ENCODE measurements at regions not wholly inside any gene's neighbourhood (a gene's known extent, or its start where the extent isn't known, plus 50 kb on each side); places are given as distances from the start of the nearest gene placed in this dataset.

DNA sequence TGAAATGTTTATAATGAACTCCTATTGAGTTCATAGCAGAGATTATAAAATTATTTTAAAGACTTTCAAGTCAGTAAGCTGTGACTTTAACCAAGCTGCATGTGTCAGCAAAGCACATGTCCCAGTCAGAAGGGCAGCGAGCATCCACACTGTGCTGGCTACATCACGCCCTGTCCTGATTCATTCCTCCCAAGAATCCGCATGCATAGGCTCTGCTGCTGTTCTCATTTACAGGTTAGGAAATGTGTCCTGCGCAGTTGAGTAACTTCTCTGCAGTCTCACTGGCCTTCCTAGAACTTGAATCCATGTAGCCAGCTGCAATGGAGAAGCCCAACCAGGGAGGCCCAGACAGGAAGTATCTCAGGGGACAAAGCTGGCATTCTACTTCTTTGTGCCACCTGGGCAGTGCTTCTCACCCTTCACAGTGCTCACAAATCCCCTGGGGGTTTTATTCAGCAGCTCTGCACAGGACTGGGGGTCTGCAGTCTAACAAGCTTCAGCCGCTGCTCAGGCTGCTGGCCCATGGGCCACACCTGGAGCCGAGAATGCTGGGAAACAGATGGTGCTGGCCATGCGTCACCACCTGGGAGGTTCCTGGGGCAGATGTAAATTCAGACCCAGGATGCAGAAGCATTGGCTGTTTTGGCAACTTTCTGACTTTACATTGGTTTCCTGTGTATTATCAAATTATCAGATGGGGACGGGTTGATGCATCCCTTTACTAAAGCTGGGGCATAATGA lies 192.8 kb upstream of the GDF10 start:
- Histone ChIP-seq H3K9ac (ENCODE audit: low read length) (no peak overlapping the region), H2BK5ac (ENCODE audit: low read length) (no peak overlapping the region), H4K8ac (ENCODE audit: low read depth, low read length) (no peak overlapping the region), H3K56ac (ENCODE audit: low read length) (no peak overlapping the region), H3K23ac (ENCODE audit: low read length) (no peak overlapping the region), H4K5ac (ENCODE audit: low read length) (no peak overlapping the region), H3K79me2 (ENCODE audit: control insufficient read depth, insufficient read depth, low read length) (no peaks in the 10 kb centered on the region), H3K36me3 (ENCODE audit: control insufficient read depth, insufficient read depth, low read length) (no peaks in the 10 kb centered on the region), H2BK15ac (replicated peaks; ENCODE audit: low read depth) (no peak overlapping the region), H3K4me1 (ENCODE audit: control insufficient read depth, low read depth, low read length) (no peaks in the 10 kb centered on the region), H3K79me1 (ENCODE audit: low read length) (no peaks in the 10 kb centered on the region), H3K4ac (ENCODE audit: low read depth, low read length) (no peak overlapping the region), H3K4me3 (ENCODE audit: low read length) (no peak overlapping the region), H2BK120ac (ENCODE audit: low read depth, low read length) (no peak overlapping the region), H3K27ac (ENCODE audit: low read depth, low read length) (no peak overlapping the region), H3K4me2 (ENCODE audit: low read length) (no peak overlapping the region), H3K18ac (ENCODE audit: low read length) (no peak overlapping the region), H2AK5ac (ENCODE audit: low read length) (no peak overlapping the region), H3K27me3 (ENCODE audit: insufficient read depth, low read length, poor library complexity) (no peaks in the 10 kb centered on the region)
- WGBS (ENCODE audit: extremely low coverage, insufficient coverage, low lambda C conversion rate), result no CpG with 5 or more reads among the region's 8 CpGs
- no peak for DNase-seq

DNA sequence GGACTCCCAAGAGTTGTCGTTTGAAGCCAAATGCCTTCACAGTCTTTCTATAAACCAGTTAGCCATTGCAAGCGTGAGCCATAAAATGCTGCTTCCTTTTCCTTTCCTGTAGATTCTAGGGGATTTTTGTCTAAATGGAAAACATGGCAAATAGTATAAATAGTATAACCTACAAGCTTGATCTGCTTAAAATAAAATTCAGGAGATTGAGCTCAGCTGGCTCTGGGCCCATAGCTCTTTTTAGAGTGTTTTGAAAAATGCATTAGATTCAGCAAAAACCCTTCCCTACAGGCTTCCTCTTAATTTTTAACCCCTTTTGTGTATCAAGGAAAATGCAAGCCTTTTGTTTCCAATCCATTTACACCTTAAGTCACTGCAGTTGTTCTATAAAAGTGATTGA lies 190.1 kb upstream of the GDF10 start:
- H4K8ac ChIP-seq (ENCODE audit: low read depth, low read length), result no peak overlapping the region
- H3K79me2 ChIP-seq (ENCODE audit: control insufficient read depth, insufficient read depth, low read length), result no peaks in the 10 kb centered on the region
- H2AK5ac ChIP-seq (ENCODE audit: low read length), result no peak overlapping the region
- WGBS (ENCODE audit: extremely low coverage, insufficient coverage, low lambda C conversion rate), result no CpG with 5 or more reads among the region's 2 CpGs
- no peak overlapping the region for H2BK120ac ChIP-seq (ENCODE audit: low read depth, low read length)
- H2BK5ac ChIP-seq (ENCODE audit: low read length), result no peak overlapping the region
- H3K79me1 ChIP-seq (ENCODE audit: low read length), result no peaks in the 10 kb centered on the region
- no peak overlapping the region for H3K18ac ChIP-seq (ENCODE audit: low read length)
- no peak overlapping the region for H3K27ac ChIP-seq (ENCODE audit: low read depth, low read length)
- H3K27me3 ChIP-seq (ENCODE audit: insufficient read depth, low read length, poor library complexity), result no peaks in the 10 kb centered on the region
- H3K4me1 ChIP-seq (ENCODE audit: control insufficient read depth, low read depth, low read length), result no peaks in the 10 kb centered on the region
- DNase-seq, result no peak
- no peak overlapping the region for H3K4me3 ChIP-seq (ENCODE audit: low read length)
- no peak overlapping the region for H4K5ac ChIP-seq (ENCODE audit: low read length)
- no peak overlapping the region for H3K23ac ChIP-seq (ENCODE audit: low read length)
- H3K4me2 ChIP-seq (ENCODE audit: low read length), result no peak overlapping the region
- H3K9ac ChIP-seq (ENCODE audit: low read length), result no peak overlapping the region
- no peak overlapping the region for H3K56ac ChIP-seq (ENCODE audit: low read length)
- no peaks in the 10 kb centered on the region for H3K36me3 ChIP-seq (ENCODE audit: control insufficient read depth, insufficient read depth, low read length)
- H3K4ac ChIP-seq (ENCODE audit: low read depth, low read length), result no peak overlapping the region
- H2BK15ac ChIP-seq (replicated peaks; ENCODE audit: low read depth), result no peak overlapping the region

DNA sequence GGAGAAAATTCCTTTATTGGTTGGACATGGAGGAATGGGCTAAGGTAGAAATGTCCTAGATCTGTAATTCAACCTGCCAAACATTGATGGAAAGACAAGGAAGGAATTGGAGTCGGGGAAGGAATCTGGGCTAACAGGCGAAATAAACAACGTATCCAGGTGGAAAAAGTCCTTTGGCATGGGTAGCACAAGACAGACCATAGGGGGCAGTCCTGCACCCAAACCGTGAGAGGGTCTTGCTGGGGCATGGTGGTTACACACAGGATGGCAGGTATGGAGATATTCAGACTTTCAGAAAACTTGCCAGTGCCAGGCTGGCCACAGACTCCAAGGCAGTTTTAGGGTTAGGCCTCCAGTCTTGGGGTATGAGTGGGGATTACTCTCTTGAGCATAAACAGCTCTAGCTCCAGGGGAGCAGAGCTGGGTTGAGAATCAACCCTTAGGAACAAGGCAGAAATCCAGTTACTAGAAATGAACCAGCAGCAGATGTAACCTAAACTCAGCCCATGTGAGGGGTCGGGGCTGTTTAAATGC lies 188.6 kb upstream of the GDF10 start:
- no CpG with 5 or more reads among the region's 5 CpGs for WGBS (ENCODE audit: extremely low coverage, insufficient coverage, low lambda C conversion rate)
- H2BK120ac ChIP-seq (ENCODE audit: low read depth, low read length), result no peak overlapping the region
- no peak overlapping the region for H4K5ac ChIP-seq (ENCODE audit: low read length)
- H3K56ac ChIP-seq (ENCODE audit: low read length), result no peak overlapping the region
- H3K4ac ChIP-seq (ENCODE audit: low read depth, low read length), result no peak overlapping the region
- H3K79me2 ChIP-seq (ENCODE audit: control insufficient read depth, insufficient read depth, low read length), result no peaks in the 10 kb centered on the region
- peak; percentile 49 for DNase-seq
- no peak overlapping the region for H3K23ac ChIP-seq (ENCODE audit: low read length)
- H3K27ac ChIP-seq (ENCODE audit: low read depth, low read length), result no peak overlapping the region
- H3K36me3 ChIP-seq (ENCODE audit: control insufficient read depth, insufficient read depth, low read length), result no peaks in the 10 kb centered on the region
- no peak overlapping the region for H2AK5ac ChIP-seq (ENCODE audit: low read length)
- H3K4me3 ChIP-seq (ENCODE audit: low read length), result no peak overlapping the region
- H4K8ac ChIP-seq (ENCODE audit: low read depth, low read length), result no peak overlapping the region
- no peak overlapping the region for H3K18ac ChIP-seq (ENCODE audit: low read length)
- H3K4me2 ChIP-seq (ENCODE audit: low read length), result no peak overlapping the region
- no peak overlapping the region for H2BK5ac ChIP-seq (ENCODE audit: low read length)
- H3K27me3 ChIP-seq (ENCODE audit: insufficient read depth, low read length, poor library complexity), result no peaks in the 10 kb centered on the region
- H2BK15ac ChIP-seq (replicated peaks; ENCODE audit: low read depth), result no peak overlapping the region
- H3K9ac ChIP-seq (ENCODE audit: low read length), result no peak overlapping the region
- no peaks in the 10 kb centered on the region for H3K79me1 ChIP-seq (ENCODE audit: low read length)
- no peaks in the 10 kb centered on the region for H3K4me1 ChIP-seq (ENCODE audit: control insufficient read depth, low read depth, low read length)

DNA sequence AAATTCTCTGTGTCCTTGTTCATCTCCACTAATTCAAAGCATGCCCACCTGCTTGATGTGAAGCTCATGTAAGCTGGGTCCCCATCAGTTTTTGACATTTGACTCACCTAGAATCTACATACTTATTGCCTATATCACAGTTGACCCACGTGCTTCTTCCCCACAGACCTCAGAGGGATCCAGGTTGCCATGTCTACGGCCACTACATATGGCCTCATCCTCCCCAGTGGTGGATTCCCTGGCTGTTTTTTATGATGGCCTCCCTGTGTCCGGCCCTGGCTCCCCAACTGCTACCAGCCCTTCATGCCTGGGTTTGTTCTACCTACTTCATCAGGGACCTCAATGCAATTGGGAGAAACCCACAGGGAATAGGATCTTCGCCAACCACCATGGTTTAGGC lies 187.4 kb upstream of the GDF10 start:
- H3K79me1 ChIP-seq (ENCODE audit: low read length), result no peaks in the 10 kb centered on the region
- H2AK5ac ChIP-seq (ENCODE audit: low read length), result no peak overlapping the region
- H3K56ac ChIP-seq (ENCODE audit: low read length), result no peak overlapping the region
- no peaks in the 10 kb centered on the region for H3K79me2 ChIP-seq (ENCODE audit: control insufficient read depth, insufficient read depth, low read length)
- no peaks in the 10 kb centered on the region for H3K36me3 ChIP-seq (ENCODE audit: control insufficient read depth, insufficient read depth, low read length)
- no peak overlapping the region for H3K4ac ChIP-seq (ENCODE audit: low read depth, low read length)
- no peak overlapping the region for H3K18ac ChIP-seq (ENCODE audit: low read length)
- H4K5ac ChIP-seq (ENCODE audit: low read length), result no peak overlapping the region
- H3K4me3 ChIP-seq (ENCODE audit: low read length), result no peak overlapping the region
- no peaks in the 10 kb centered on the region for H3K4me1 ChIP-seq (ENCODE audit: control insufficient read depth, low read depth, low read length)
- H3K4me2 ChIP-seq (ENCODE audit: low read length), result no peak overlapping the region
- no peaks in the 10 kb centered on the region for H3K27me3 ChIP-seq (ENCODE audit: insufficient read depth, low read length, poor library complexity)
- no peak overlapping the region for H3K9ac ChIP-seq (ENCODE audit: low read length)
- H2BK120ac ChIP-seq (ENCODE audit: low read depth, low read length), result no peak overlapping the region
- H2BK5ac ChIP-seq (ENCODE audit: low read length), result no peak overlapping the region
- H4K8ac ChIP-seq (ENCODE audit: low read depth, low read length), result no peak overlapping the region
- H2BK15ac ChIP-seq (replicated peaks; ENCODE audit: low read depth), result no peak overlapping the region
- H3K23ac ChIP-seq (ENCODE audit: low read length), result no peak overlapping the region
- no CpG with 5 or more reads among the region's 4 CpGs for WGBS (ENCODE audit: extremely low coverage, insufficient coverage, low lambda C conversion rate)
- H3K27ac ChIP-seq (ENCODE audit: low read depth, low read length), result no peak overlapping the region
- DNase-seq, result no peak

- Histone ChIP-seq H3K4me3 (ENCODE audit: low read length) (no peak overlapping the region), H4K8ac (ENCODE audit: low read depth, low read length) (no peak overlapping the region), H3K79me1 (ENCODE audit: low read length) (no peaks in the 10 kb centered on the region), H3K36me3 (ENCODE audit: control insufficient read depth, insufficient read depth, low read length) (no peaks in the 10 kb centered on the region), H3K18ac (ENCODE audit: low read length) (no peak overlapping the region), H3K9ac (ENCODE audit: low read length) (no peak overlapping the region), H3K23ac (ENCODE audit: low read length) (no peak overlapping the region), H3K27ac (ENCODE audit: low read depth, low read length) (no peak overlapping the region), H2BK5ac (ENCODE audit: low read length) (no peak overlapping the region), H3K27me3 (ENCODE audit: insufficient read depth, low read length, poor library complexity) (no peaks in the 10 kb centered on the region), H2BK120ac (ENCODE audit: low read depth, low read length) (no peak overlapping the region), H3K79me2 (ENCODE audit: control insufficient read depth, insufficient read depth, low read length) (no peaks in the 10 kb centered on the region), H2AK5ac (ENCODE audit: low read length) (no peak overlapping the region), H2BK15ac (replicated peaks; ENCODE audit: low read depth) (no peak overlapping the region), H3K4me2 (ENCODE audit: low read length) (no peak overlapping the region), H3K4me1 (ENCODE audit: control insufficient read depth, low read depth, low read length) (no peaks in the 10 kb centered on the region), H3K4ac (ENCODE audit: low read depth, low read length) (no peak overlapping the region), H4K5ac (ENCODE audit: low read length) (no peak overlapping the region), H3K56ac (ENCODE audit: low read length) (no peak overlapping the region)
- no peak for DNase-seq
- WGBS (ENCODE audit: extremely low coverage, insufficient coverage, low lambda C conversion rate), result no CpG with 5 or more reads among the region's 4 CpGs
Observed at GRCh38 chr10:47113907-47114500, 186.0 kb upstream of the GDF10 start.
